ENCODE measurements at regions not wholly inside any gene's neighbourhood (a gene's known extent, or its start where the extent isn't known, plus 50 kb on each side); places are given as distances from the start of the nearest gene placed in this dataset.

- in situ Hi-C loops (cut with MboI; ENCODE audit: low sequenced_read_pairs, unreplicated experiment): no loop called here
- no peak for TF ChIP-seq CTCF (IDR thresholded peaks at IDR 0.05; ENCODE audit: borderline replicate concordance, control extremely low read depth, extremely low read depth, insufficient read depth, missing control alignments)
- DNase-seq (ENCODE audit: low spot score): no peak
These were observed 58.6 kb upstream of the WASF3 start for GRCh38 chr13:26498656-26499601.

- in situ Hi-C loops (cut with MboI; ENCODE audit: low sequenced_read_pairs, unreplicated experiment): no loop called here
- no peak for TF ChIP-seq CTCF (IDR thresholded peaks at IDR 0.05; ENCODE audit: borderline replicate concordance, control extremely low read depth, extremely low read depth, insufficient read depth, missing control alignments)
These were observed 56.7 kb upstream of the WASF3 start for GRCh38 chr13:26500618-26501320.

GRCh38 chr13:26501641-26502040 lies 55.8 kb upstream of the WASF3 start:
- TF ChIP-seq CTCF (IDR thresholded peaks at IDR 0.05; ENCODE audit: borderline replicate concordance, control extremely low read depth, extremely low read depth, insufficient read depth, missing control alignments): no peak
- no peak for DNase-seq (ENCODE audit: low spot score)
- in situ Hi-C loops (cut with MboI; ENCODE audit: low sequenced_read_pairs, unreplicated experiment): no loop called here

More at GRCh38 chr13:26500618-26501320, 56.7 kb upstream of the WASF3 start:
- DNase-seq (ENCODE audit: low spot score): no peak

- no peak for DNase-seq (ENCODE audit: low spot score)
- in situ Hi-C loops (cut with MboI; ENCODE audit: low sequenced_read_pairs, unreplicated experiment): no loop called here
- TF ChIP-seq CTCF (IDR thresholded peaks at IDR 0.05; ENCODE audit: borderline replicate concordance, control extremely low read depth, extremely low read depth, insufficient read depth, missing control alignments): no peak
These were observed 54.7 kb upstream of the WASF3 start for GRCh38 chr13:26502826-26503225.

- DNase-seq (ENCODE audit: low spot score): no peak
- in situ Hi-C loops (cut with MboI; ENCODE audit: low sequenced_read_pairs, unreplicated experiment): no loop called here
- TF ChIP-seq CTCF (IDR thresholded peaks at IDR 0.05; ENCODE audit: borderline replicate concordance, control extremely low read depth, extremely low read depth, insufficient read depth, missing control alignments): no peak
These were observed 53.5 kb upstream of the WASF3 start for GRCh38 chr13:26503826-26504594.
